ENCODE measurements at regions not wholly inside any gene's neighbourhood (a gene's known extent, or its start where the extent isn't known, plus 50 kb on each side); places are given as distances from the start of the nearest gene placed in this dataset.

DNA sequence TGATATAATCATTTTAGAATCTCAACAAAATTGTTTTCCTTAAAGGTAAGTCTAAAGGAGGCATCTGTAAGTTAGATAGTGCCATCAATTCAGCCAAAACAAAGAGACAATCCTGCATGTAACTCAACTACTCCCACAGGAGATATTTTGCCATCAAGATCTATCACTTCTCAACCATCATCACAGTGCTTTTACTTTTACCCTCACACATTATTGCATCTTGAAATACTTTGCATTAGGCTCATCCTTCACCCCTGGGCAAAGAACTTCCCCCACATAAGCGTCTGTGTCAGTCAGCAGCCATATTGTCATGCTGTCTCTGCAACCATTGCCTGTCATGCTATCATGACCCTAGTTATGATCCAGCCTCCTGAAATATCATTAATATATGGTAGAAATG lies 54.9 kb upstream of the NLGN1 start:
- no peak overlapping the region for H3K27ac Mint-ChIP-seq
- intact Hi-C loops (cut with micrococcal nuclease): no loop called here

GRCh38 chr3:173340626-173341025 lies 56.9 kb upstream of the NLGN1 start:
- ChIA-PET POLR2A (ENCODE audit: partially characterized antibody) (no interaction called here), CTCF (ENCODE audit: partially characterized antibody) (no interaction called here)
- H3K4me1 Mint-ChIP-seq: no peaks in the 10 kb centered on the region
- Histone ChIP-seq H3K27me3 (ENCODE audit: insufficient read depth, low read length) (no peaks in the 10 kb centered on the region), H3K9me3 (ENCODE audit: control insufficient read depth in 1 of 2, low read length in 2 of 2) (no peaks in the 10 kb centered on the region), H3K4me3 (ENCODE audit: low read length in 2 of 2) (no peak overlapping the region), H3K27ac (ENCODE audit: low read depth, low read length) (no peak overlapping the region), H3K4me1 (ENCODE audit: insufficient read depth, low read length) (no peaks in the 10 kb centered on the region), H3K36me3 (ENCODE audit: insufficient read depth, low read length) (no peaks in the 10 kb centered on the region)
- no peak overlapping the region for H3K4me3 Mint-ChIP-seq
- H3K27me3 Mint-ChIP-seq: no peaks in the 10 kb centered on the region
- no peaks in the 10 kb centered on the region for H3K36me3 Mint-ChIP-seq
- peaks cover 0 to 3% (median 0%) of the 10 kb centered on the region in 8 donors for H3K9me3 Mint-ChIP-seq
- no peak for DNase-seq
- H3K27ac Mint-ChIP-seq: no peak overlapping the region
- intact Hi-C loops (cut with micrococcal nuclease): no loop called here

More for the DNA sequence above, 54.9 kb upstream of the NLGN1 start:
- H3K36me3 Mint-ChIP-seq: no peaks in the 10 kb centered on the region
- Histone ChIP-seq H3K4me1 (ENCODE audit: insufficient read depth, low read length) (no peaks in the 10 kb centered on the region), H3K27ac (ENCODE audit: low read depth, low read length) (no peak overlapping the region), H3K27me3 (ENCODE audit: insufficient read depth, low read length) (no peaks in the 10 kb centered on the region), H3K4me3 (ENCODE audit: low read length in 2 of 2) (no peak overlapping the region), H3K9me3 (ENCODE audit: control insufficient read depth in 1 of 2, low read length in 2 of 2) (no peaks in the 10 kb centered on the region), H3K36me3 (ENCODE audit: insufficient read depth, low read length) (no peaks in the 10 kb centered on the region)
- ChIA-PET POLR2A (ENCODE audit: partially characterized antibody) (no interaction called here), CTCF (ENCODE audit: partially characterized antibody) (no interaction called here)
- H3K9me3 Mint-ChIP-seq: peaks cover 0 to 4% (median 2%) of the 10 kb centered on the region in 8 donors
- DNase-seq: no peak
- no peaks in the 10 kb centered on the region for H3K4me1 Mint-ChIP-seq
- no peaks in the 10 kb centered on the region for H3K27me3 Mint-ChIP-seq
- no peak overlapping the region for H3K4me3 Mint-ChIP-seq

GRCh38 chr3:173336261-173336660 lies 61.3 kb upstream of the NLGN1 start:
- Histone ChIP-seq H3K27ac (ENCODE audit: low read depth, low read length) (no peak overlapping the region), H3K36me3 (ENCODE audit: insufficient read depth, low read length) (no peaks in the 10 kb centered on the region), H3K4me3 (ENCODE audit: low read length in 2 of 2) (no peak overlapping the region), H3K4me1 (ENCODE audit: insufficient read depth, low read length) (no peaks in the 10 kb centered on the region), H3K27me3 (ENCODE audit: insufficient read depth, low read length) (no peaks in the 10 kb centered on the region), H3K9me3 (ENCODE audit: control insufficient read depth in 1 of 2, low read length in 2 of 2) (no peaks in the 10 kb centered on the region)
- Mint-ChIP-seq H3K4me3 (no peak overlapping the region), H3K36me3 (no peaks in the 10 kb centered on the region), H3K9me3 (peaks cover 0 to 5% (median under 1%) of the 10 kb centered on the region in 8 donors), H3K27me3 (no peaks in the 10 kb centered on the region), H3K27ac (no peak overlapping the region), H3K4me1 (no peaks in the 10 kb centered on the region)
- no peak for DNase-seq
- CTCF ChIA-PET (ENCODE audit: partially characterized antibody): no interaction called here
- intact Hi-C loops (cut with micrococcal nuclease): no loop called here
- POLR2A ChIA-PET (ENCODE audit: partially characterized antibody): no interaction called here

GRCh38 chr3:173306110-173306509 lies 91.4 kb upstream of the NLGN1 start:
- no peak overlapping the region for H3K27ac Mint-ChIP-seq
- H3K27me3 Mint-ChIP-seq: no peaks in the 10 kb centered on the region
- CTCF ChIA-PET (ENCODE audit: partially characterized antibody): no interaction called here
- no peak overlapping the region for H3K4me3 Mint-ChIP-seq
- no peaks in the 10 kb centered on the region for H3K36me3 ChIP-seq (ENCODE audit: insufficient read depth, low read length)
- no peaks in the 10 kb centered on the region for H3K27me3 ChIP-seq (ENCODE audit: insufficient read depth, low read length)
- no peaks in the 10 kb centered on the region for H3K9me3 Mint-ChIP-seq
- H3K36me3 Mint-ChIP-seq: no peaks in the 10 kb centered on the region
- no peaks in the 10 kb centered on the region for H3K9me3 ChIP-seq (ENCODE audit: control insufficient read depth in 1 of 2, low read length in 2 of 2)
- intact Hi-C loops (cut with micrococcal nuclease): no loop called here
- no peak for DNase-seq
- no peaks in the 10 kb centered on the region for H3K4me1 Mint-ChIP-seq
- no peaks in the 10 kb centered on the region for H3K4me1 ChIP-seq (ENCODE audit: insufficient read depth, low read length)
- POLR2A ChIA-PET (ENCODE audit: partially characterized antibody): no interaction called here
- no peak overlapping the region for H3K4me3 ChIP-seq (ENCODE audit: low read length in 2 of 2)
- no peak overlapping the region for H3K27ac ChIP-seq (ENCODE audit: low read depth, low read length)

- no peak for DNase-seq
- Histone ChIP-seq H3K9me3 (ENCODE audit: control insufficient read depth in 1 of 2, low read length in 2 of 2) (no peaks in the 10 kb centered on the region), H3K27ac (ENCODE audit: low read depth, low read length) (no peak overlapping the region), H3K27me3 (ENCODE audit: insufficient read depth, low read length) (no peaks in the 10 kb centered on the region), H3K4me1 (ENCODE audit: insufficient read depth, low read length) (no peaks in the 10 kb centered on the region), H3K36me3 (ENCODE audit: insufficient read depth, low read length) (no peaks in the 10 kb centered on the region), H3K4me3 (ENCODE audit: low read length in 2 of 2) (no peak overlapping the region)
- no peaks in the 10 kb centered on the region for H3K36me3 Mint-ChIP-seq
- H3K27me3 Mint-ChIP-seq: peaks cover 0 to 2% of the 10 kb centered on the region in 2 donors
- intact Hi-C loops (cut with micrococcal nuclease): no loop called here
- ChIA-PET POLR2A (ENCODE audit: partially characterized antibody) (no interaction called here), CTCF (ENCODE audit: partially characterized antibody) (no interaction called here)
- no peak overlapping the region for H3K4me3 Mint-ChIP-seq
- H3K4me1 Mint-ChIP-seq: no peaks in the 10 kb centered on the region
- no peak overlapping the region for H3K27ac Mint-ChIP-seq
- H3K9me3 Mint-ChIP-seq: peaks cover 0 to 4% (median under 1%) of the 10 kb centered on the region in 8 donors
Measured at GRCh38 chr3:173304182-173304800, 93.3 kb upstream of the NLGN1 start.

GRCh38 chr3:173301647-173302046 lies 95.9 kb upstream of the NLGN1 start:
- H3K27me3 Mint-ChIP-seq: peaks cover 0 to 2% of the 10 kb centered on the region in 2 donors
- peaks cover 0 to 4% (median 3%) of the 10 kb centered on the region in 8 donors for H3K9me3 Mint-ChIP-seq
- ChIA-PET POLR2A (ENCODE audit: partially characterized antibody) (no interaction called here), CTCF (ENCODE audit: partially characterized antibody) (no interaction called here)
- Histone ChIP-seq H3K27ac (ENCODE audit: low read depth, low read length) (no peak overlapping the region), H3K4me1 (ENCODE audit: insufficient read depth, low read length) (no peaks in the 10 kb centered on the region), H3K9me3 (ENCODE audit: control insufficient read depth in 1 of 2, low read length in 2 of 2) (no peaks in the 10 kb centered on the region), H3K27me3 (ENCODE audit: insufficient read depth, low read length) (no peaks in the 10 kb centered on the region), H3K4me3 (ENCODE audit: low read length in 2 of 2) (no peak overlapping the region), H3K36me3 (ENCODE audit: insufficient read depth, low read length) (no peaks in the 10 kb centered on the region)
- no peak for DNase-seq
- H3K4me1 Mint-ChIP-seq: no peaks in the 10 kb centered on the region
- H3K27ac Mint-ChIP-seq: no peak overlapping the region
- no peaks in the 10 kb centered on the region for H3K36me3 Mint-ChIP-seq
- intact Hi-C loops (cut with micrococcal nuclease): no loop called here
- no peak overlapping the region for H3K4me3 Mint-ChIP-seq

- Mint-ChIP-seq H3K27ac (no peak overlapping the region), H3K27me3 (no peaks in the 10 kb centered on the region), H3K4me1 (no peaks in the 10 kb centered on the region), H3K4me3 (no peak overlapping the region), H3K9me3 (peaks cover 0 to 7% (median 0%) of the 10 kb centered on the region in 8 donors), H3K36me3 (no peaks in the 10 kb centered on the region)
- no peak overlapping the region for H3K4me3 ChIP-seq (ENCODE audit: low read length in 2 of 2)
- no peak overlapping the region for H3K27ac ChIP-seq (ENCODE audit: low read depth, low read length)
- no peaks in the 10 kb centered on the region for H3K4me1 ChIP-seq (ENCODE audit: insufficient read depth, low read length)
- H3K9me3 ChIP-seq (ENCODE audit: control insufficient read depth in 1 of 2, low read length in 2 of 2): no peaks in the 10 kb centered on the region
- no peaks in the 10 kb centered on the region for H3K36me3 ChIP-seq (ENCODE audit: insufficient read depth, low read length)
- intact Hi-C loops (cut with micrococcal nuclease): no loop called here
- POLR2A ChIA-PET (ENCODE audit: partially characterized antibody): no interaction called here
- H3K27me3 ChIP-seq (ENCODE audit: insufficient read depth, low read length): no peaks in the 10 kb centered on the region
- CTCF ChIA-PET (ENCODE audit: partially characterized antibody): no interaction called here
- no peak for DNase-seq
Measured at GRCh38 chr3:173289072-173289471, 108.5 kb upstream of the NLGN1 start.

DNA sequence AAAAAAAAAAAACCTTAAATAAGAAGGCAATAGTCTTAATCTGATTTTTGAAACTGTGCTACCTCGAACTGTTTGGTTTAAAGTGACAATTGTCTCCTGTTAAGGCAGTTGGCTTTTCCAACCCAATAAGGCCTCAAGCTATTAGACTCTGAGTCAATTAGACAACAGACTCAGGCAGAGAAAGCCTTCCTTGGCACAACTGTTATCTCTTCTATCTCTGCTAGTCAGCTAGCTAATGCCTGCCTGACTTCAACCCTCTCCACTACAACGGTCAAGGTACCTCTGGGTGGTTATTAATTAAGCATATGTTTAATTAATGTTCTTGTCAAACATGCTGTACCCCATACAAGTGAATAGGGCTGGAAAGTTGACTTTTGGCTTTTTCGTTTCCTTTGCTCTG lies 110.2 kb upstream of the NLGN1 start:
- no peak overlapping the region for H3K4me3 ChIP-seq (ENCODE audit: low read length in 2 of 2)
- Mint-ChIP-seq H3K27ac (no peak overlapping the region), H3K36me3 (no peaks in the 10 kb centered on the region), H3K9me3 (peaks cover 0 to 9% (median 0%) of the 10 kb centered on the region in 8 donors), H3K27me3 (no peaks in the 10 kb centered on the region), H3K4me1 (no peaks in the 10 kb centered on the region), H3K4me3 (no peak overlapping the region)
- H3K36me3 ChIP-seq (ENCODE audit: insufficient read depth, low read length): no peaks in the 10 kb centered on the region
- H3K27ac ChIP-seq (ENCODE audit: low read depth, low read length): no peak overlapping the region
- POLR2A ChIA-PET (ENCODE audit: partially characterized antibody): no interaction called here
- H3K27me3 ChIP-seq (ENCODE audit: insufficient read depth, low read length): no peaks in the 10 kb centered on the region
- DNase-seq: no peak
- H3K4me1 ChIP-seq (ENCODE audit: insufficient read depth, low read length): no peaks in the 10 kb centered on the region
- intact Hi-C loops (cut with micrococcal nuclease): no loop called here
- CTCF ChIA-PET (ENCODE audit: partially characterized antibody): no interaction called here
- no peaks in the 10 kb centered on the region for H3K9me3 ChIP-seq (ENCODE audit: control insufficient read depth in 1 of 2, low read length in 2 of 2)
